ENCODE measurements at regions not wholly inside any gene's neighbourhood (a gene's known extent, or its start where the extent isn't known, plus 50 kb on each side); places are given as distances from the start of the nearest gene placed in this dataset.

GRCh38 chr10:123557366-123558108 is 108.6 kb upstream of the GPR26 start:
- no peak for DNase-seq (ENCODE audit: low read depth in 3 of 3)

GRCh38 chr10:123558651-123559050 is 107.5 kb upstream of the GPR26 start:
- DNase-seq (ENCODE audit: low read depth in 3 of 3): no peak

GRCh38 chr10:123559066-123559822 is 106.9 kb upstream of the GPR26 start:
- peak; percentile 43 to 55 (median 52) for DNase-seq (ENCODE audit: low read depth in 3 of 3)

GRCh38 chr10:123559823-123560092 is 106.4 kb upstream of the GPR26 start:
- no peak for DNase-seq (ENCODE audit: low read depth in 3 of 3)

- DNase-seq (ENCODE audit: low read depth in 3 of 3): no peak
These were observed 105.6 kb upstream of the GPR26 start for GRCh38 chr10:123560301-123561140.

GRCh38 chr10:123561141-123561440 is 105.1 kb upstream of the GPR26 start:
- DNase-seq (ENCODE audit: low read depth in 3 of 3): no peak

- DNase-seq (ENCODE audit: low read depth in 3 of 3): no peak
These were observed 103.8 kb upstream of the GPR26 start for GRCh38 chr10:123562387-123562786.

- DNase-seq (ENCODE audit: low read depth in 3 of 3): no peak
These were observed 103.2 kb upstream of the GPR26 start for GRCh38 chr10:123562811-123563580.

- DNase-seq (ENCODE audit: low read depth in 3 of 3): no peak
These were observed 102.6 kb upstream of the GPR26 start for GRCh38 chr10:123563581-123563855.

- no peak for DNase-seq (ENCODE audit: low read depth in 3 of 3)
These were observed 102.2 kb upstream of the GPR26 start for GRCh38 chr10:123563994-123564393.

- no peak for DNase-seq (ENCODE audit: low read depth in 3 of 3)
These were observed 101.5 kb upstream of the GPR26 start for GRCh38 chr10:123564631-123565030.

- DNase-seq (ENCODE audit: low read depth in 3 of 3): no peak
These were observed 100.2 kb upstream of the GPR26 start for GRCh38 chr10:123565691-123566660.

- no peak for DNase-seq (ENCODE audit: low read depth in 3 of 3)
These were observed 98.0 kb upstream of the GPR26 start for GRCh38 chr10:123567984-123568739.

GRCh38 chr10:123568751-123569150 is 97.4 kb upstream of the GPR26 start:
- no peak for DNase-seq (ENCODE audit: low read depth in 3 of 3)

- DNase-seq (ENCODE audit: low read depth in 3 of 3): no peak
These were observed 96.6 kb upstream of the GPR26 start for GRCh38 chr10:123569436-123570035.

GRCh38 chr10:123570051-123570897 is 95.9 kb upstream of the GPR26 start:
- DNase-seq (ENCODE audit: low read depth in 3 of 3): no peak

GRCh38 chr10:123570898-123571515 is 95.1 kb upstream of the GPR26 start:
- DNase-seq (ENCODE audit: low read depth in 3 of 3): no peak

- no peak for DNase-seq (ENCODE audit: low read depth in 3 of 3)
These were observed 94.2 kb upstream of the GPR26 start for GRCh38 chr10:123571978-123572377.
